ENCODE measurements at regions not wholly inside any gene's neighbourhood (a gene's known extent, or its start where the extent isn't known, plus 50 kb on each side); places are given as distances from the start of the nearest gene placed in this dataset.
A peak's percentile ranks its signal among the peaks of the same experiment; 100 is the strongest.

- TF ChIP-seq ZFP36 (IDR thresholded peaks at IDR 0.05; ENCODE audit: borderline replicate concordance, low read depth, low read length, partially characterized antibody), result no peak
- TF ChIP-seq KDM6A (CRISPR knock-in tag; IDR thresholded peaks at IDR 0.05; ENCODE audit: low read depth), result peak; percentile 51; the same call in 1 of the 2 replicates
- no peak for TF ChIP-seq ZNF564 (CRISPR knock-in tag; IDR thresholded peaks at IDR 0.05)
- no peak for TF ChIP-seq ZNF274 (CRISPR knock-in tag; IDR thresholded peaks at IDR 0.05)
- no peak for TF ChIP-seq TBX3 (IDR thresholded peaks at IDR 0.05; ENCODE audit: borderline replicate concordance)
- no peak for TF ChIP-seq GABPB1 (CRISPR knock-in tag; IDR thresholded peaks at IDR 0.05)
- no peak for TF ChIP-seq PHF8 (CRISPR knock-in tag; IDR thresholded peaks at IDR 0.05)
- peak; percentile 66; the same call in 1 of the 2 replicates for TF ChIP-seq NFIC (IDR thresholded peaks at IDR 0.05; ENCODE audit: low read length)
- TF ChIP-seq ARID2 (CRISPR knock-in tag; IDR thresholded peaks at IDR 0.05; ENCODE audit: borderline replicate concordance), result no peak
- TF ChIP-seq TEAD2 (CRISPR knock-in tag; IDR thresholded peaks at IDR 0.05), result no peak
- TF ChIP-seq HNF1A (IDR thresholded peaks at IDR 0.05; ENCODE audit: low read depth), result no peak
- no peak for TF ChIP-seq HNF1A (CRISPR knock-in tag; IDR thresholded peaks at IDR 0.05; ENCODE audit: borderline replicate concordance)
- no peak for TF ChIP-seq ZNF383 (CRISPR knock-in tag; IDR thresholded peaks at IDR 0.05; ENCODE audit: borderline replicate concordance)
- TF ChIP-seq HMGXB3 (CRISPR knock-in tag; IDR thresholded peaks at IDR 0.05; ENCODE audit: borderline replicate concordance), result no peak
- peak; percentile 52 for TF ChIP-seq HNF4A (CRISPR knock-in tag; IDR thresholded peaks at IDR 0.05)
- TF ChIP-seq, protein P1, sequence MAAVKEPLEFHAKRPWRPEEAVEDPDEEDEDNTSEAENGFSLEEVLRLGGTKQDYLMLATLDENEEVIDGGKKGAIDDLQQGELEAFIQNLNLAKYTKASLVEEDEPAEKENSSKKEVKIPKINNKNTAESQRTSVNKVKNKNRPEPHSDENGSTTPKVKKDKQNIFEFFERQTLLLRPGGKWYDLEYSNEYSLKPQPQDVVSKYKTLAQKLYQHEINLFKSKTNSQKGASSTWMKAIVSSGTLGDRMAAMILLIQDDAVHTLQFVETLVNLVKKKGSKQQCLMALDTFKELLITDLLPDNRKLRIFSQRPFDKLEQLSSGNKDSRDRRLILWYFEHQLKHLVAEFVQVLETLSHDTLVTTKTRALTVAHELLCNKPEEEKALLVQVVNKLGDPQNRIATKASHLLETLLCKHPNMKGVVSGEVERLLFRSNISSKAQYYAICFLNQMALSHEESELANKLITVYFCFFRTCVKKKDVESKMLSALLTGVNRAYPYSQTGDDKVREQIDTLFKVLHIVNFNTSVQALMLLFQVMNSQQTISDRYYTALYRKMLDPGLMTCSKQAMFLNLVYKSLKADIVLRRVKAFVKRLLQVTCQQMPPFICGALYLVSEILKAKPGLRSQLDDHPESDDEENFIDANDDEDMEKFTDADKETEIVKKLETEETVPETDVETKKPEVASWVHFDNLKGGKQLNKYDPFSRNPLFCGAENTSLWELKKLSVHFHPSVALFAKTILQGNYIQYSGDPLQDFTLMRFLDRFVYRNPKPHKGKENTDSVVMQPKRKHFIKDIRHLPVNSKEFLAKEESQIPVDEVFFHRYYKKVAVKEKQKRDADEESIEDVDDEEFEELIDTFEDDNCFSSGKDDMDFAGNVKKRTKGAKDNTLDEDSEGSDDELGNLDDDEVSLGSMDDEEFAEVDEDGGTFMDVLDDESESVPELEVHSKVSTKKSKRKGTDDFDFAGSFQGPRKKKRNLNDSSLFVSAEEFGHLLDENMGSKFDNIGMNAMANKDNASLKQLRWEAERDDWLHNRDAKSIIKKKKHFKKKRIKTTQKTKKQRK (IDR thresholded peaks at IDR 0.05; ENCODE audit: low read length), result no peak
- TF ChIP-seq ZNF883 (CRISPR knock-in tag; IDR thresholded peaks at IDR 0.05; ENCODE audit: not compliant biosample characterization), result no peak
- TF ChIP-seq, protein P2, sequence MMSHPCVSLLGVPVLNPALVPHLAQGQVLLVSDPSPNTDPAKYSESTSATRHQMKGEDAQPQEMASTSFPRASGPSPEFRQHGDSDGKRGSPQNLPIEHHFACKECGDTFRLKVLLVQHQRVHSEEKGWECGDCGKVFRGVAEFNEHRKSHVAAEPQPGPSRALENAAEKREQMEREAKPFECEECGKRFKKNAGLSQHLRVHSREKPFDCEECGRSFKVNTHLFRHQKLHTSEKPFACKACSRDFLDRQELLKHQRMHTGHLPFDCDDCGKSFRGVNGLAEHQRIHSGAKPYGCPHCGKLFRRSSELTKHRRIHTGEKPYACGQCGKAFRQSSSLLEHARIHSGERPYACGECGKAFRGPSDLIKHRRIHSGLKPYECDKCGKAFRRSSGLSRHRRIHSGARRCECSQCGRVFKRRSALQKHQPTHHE (CRISPR knock-in tag; IDR thresholded peaks at IDR 0.05; ENCODE audit: borderline replicate concordance), result no peak
Measured at GRCh38 chr13:58452123-58452623, 820.6 kb downstream of the PCDH17 start (continued).

Measured in HepG2 (cell line).